NCI-H2227 treated with DMSO at 0.1 percent for 48 hours (cell line): ENCODE measurements at regions not wholly inside any gene's neighbourhood (a gene's known extent, or its start where the extent isn't known, plus 50 kb on each side); places are given as distances from the start of the nearest gene placed in this dataset.

ENCODE experiments used
- DNase-seq: peaks from one replicate; lab custom pipeline; 2025; lab: John Stamatoyannopoulos, UW

DNA sequence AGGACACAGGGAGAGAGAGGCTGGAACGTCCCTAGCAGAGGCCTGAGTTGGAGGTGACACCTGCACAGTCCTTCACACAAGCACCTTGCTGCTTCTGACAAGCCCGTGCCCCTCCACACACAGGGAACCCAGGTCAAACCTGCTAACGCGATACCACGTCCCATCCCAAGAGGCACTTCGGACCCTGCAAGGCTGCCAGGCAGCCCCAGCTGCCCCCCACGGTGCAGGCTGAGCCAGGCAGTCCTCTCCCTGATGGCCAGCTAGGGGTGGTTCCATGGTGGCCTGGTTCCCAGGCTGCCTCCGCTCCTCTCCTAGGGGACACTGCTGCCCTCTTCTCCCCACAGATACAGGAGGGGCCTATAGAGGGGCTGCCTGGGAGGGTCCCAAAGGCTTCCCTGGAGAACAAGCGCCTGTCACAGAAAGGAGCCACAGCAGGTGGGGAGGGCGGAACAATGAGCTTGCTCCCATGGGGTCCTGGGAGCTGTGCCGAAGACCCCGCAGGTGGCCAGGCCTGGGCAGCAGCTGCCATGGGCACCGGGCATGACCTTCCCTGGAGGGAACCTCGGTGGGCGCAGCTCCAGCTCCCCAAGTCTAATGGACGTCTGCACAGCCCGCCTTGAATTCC is 434.2 kb upstream of the MYT1L start:
- DNase-seq = no peak

DNA sequence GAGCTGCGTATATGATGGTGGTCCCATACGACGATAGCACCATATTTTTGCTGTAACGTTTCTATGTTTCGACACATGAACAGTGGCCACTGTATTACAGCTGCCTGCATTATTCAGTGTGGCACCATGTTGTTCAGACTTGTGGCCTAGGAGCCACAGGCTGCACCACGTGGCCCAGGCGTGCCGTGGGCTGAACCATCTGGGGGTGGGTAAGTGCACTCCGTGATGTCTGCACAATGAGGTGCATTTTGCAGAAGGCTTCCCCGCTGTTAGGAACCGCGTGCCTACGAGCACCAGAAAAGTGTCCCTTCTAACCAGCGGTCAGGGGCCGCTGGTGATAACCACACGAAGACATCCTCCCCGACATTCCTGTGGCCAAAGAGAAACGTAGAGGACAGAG is 433.7 kb upstream of the MYT1L start:
- DNase-seq = no peak

GRCh38 chr2:2764001-2764355 is 432.9 kb upstream of the MYT1L start:
- no peak for DNase-seq

- no peak for DNase-seq
These were observed 432.4 kb upstream of the MYT1L start for GRCh38 chr2:2763351-2764000.

DNA sequence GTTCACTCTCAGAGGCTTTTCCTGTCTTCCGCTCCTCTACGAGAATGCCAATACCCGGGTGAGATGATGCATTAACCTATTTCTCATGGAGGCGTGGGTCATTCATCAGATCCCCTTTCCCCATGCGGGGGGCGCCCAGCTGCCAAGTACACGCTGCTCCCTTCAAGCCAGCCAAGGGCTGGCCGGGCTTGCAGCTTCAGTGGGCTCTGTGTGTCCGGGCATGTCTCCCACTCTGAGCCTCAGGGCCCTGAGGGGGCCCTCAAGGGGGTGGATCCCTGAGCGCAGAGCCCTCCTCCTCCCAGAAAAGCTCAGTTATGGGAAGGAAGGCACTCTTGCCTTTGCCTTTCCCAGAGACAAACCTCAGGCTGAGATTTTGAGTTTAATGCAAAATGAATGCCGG is 431.8 kb upstream of the MYT1L start:
- no peak for DNase-seq

DNA sequence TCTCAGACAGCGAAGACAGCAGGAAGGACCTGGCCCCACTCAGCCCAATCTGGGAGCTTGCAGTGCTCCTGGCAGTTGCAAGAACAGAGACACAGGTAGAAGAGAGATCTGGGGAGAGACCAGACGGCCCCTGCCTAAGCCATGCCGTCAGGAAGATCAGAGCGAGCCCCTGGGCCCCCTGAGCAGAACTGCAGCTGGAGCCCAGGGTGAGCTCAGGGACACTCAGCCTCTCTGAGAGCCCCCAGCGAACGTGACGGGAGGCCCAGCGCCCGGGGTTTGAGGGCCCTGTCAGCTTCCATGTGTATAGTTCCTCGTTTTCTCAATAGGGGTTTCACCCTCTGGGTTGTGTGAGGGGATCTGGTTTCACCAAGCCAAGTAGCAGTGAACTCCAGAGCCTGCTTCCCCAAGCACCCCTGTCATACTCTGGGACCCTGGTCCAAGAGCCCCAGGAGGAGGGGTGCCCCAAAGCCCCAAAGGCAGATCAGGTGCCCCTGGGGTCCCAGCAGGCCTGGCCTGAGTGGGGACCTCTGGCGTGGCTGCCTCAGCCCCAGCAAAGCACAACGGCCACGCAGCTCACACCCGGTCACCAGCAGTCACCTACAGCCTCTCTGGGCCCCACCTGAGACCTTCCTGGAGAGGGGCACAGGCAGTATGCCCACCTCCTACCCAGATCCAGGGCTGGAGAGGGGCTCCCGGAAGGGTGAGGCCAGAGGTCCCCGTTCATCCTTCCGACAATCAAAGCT is 431.3 kb upstream of the MYT1L start:
- DNase-seq = no peak

DNA sequence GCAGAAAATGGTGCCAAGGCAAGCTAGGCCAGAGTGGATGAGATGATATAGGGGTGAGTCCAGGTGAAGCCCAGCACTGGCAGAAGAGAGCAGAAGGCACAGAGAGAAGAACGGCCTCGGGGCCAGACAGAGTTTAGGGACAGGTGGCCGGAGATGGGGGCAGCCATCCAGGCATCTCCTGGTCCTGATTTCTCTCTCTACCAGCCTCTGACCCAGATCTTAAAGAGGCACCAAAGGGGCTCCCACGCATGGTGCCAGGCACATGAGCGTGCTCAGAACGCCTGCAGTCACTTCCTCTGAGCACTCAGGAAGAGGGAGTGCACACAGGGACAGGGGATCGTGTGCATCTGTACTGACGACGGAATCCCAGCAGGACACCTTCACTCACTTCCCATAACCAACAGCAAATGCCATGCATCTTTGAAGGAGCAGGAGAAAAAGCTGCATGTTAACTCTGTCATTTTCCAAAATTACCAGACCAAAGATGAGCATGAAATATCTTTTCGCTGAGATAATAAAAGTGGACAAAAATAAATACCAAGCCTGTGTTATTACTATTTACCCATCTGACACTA is 427.8 kb upstream of the MYT1L start:
- no peak for DNase-seq

GRCh38 chr2:2757764-2758163 is 426.7 kb upstream of the MYT1L start:
- DNase-seq = no peak

DNA sequence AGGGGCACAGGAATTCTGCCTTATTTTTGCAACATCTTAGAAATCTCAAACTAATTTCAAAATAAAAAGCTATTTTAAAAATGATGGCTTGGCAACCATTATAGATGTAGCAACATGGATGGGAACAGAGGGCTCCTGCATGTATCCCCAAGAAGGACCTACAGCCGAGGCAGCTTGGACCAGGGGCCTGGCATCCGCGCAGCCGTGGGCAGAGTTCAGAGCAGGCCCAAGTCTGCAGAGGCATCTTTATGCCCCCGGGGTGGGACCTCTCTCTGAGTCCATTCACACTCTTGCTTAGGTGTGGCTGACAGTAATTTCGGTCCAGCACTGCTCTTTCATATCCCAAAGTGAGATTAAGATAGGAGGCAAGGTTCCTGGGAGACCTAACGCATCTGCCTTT is 425.8 kb upstream of the MYT1L start:
- no peak for DNase-seq

GRCh38 chr2:2755990-2756389 is 424.9 kb upstream of the MYT1L start:
- DNase-seq = no peak

DNA sequence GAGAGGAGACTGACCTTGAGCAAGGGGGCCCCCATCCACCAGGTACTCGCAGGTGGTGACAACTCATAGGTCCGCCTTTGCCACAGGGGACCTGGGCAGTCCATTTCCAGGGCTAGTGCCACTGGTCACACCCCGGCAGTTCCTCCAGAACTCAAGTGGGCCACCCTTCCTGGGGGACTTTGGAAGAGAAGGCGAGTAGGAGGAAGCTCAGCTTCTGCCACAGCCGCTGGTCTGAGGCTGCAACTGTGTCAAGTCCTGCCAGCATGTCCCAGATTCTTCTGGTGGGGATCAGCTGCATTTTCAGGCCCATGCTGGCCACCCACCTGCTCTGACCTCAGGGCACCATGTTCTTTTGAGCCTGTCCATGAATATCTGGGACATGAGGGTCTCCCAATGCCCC is 423.9 kb upstream of the MYT1L start:
- DNase-seq = no peak

- no peak for DNase-seq
These were observed 420.7 kb upstream of the MYT1L start for GRCh38 chr2:2751715-2752315.

- DNase-seq = no peak
These were observed 420.0 kb upstream of the MYT1L start for GRCh38 chr2:2750867-2751714.

DNA sequence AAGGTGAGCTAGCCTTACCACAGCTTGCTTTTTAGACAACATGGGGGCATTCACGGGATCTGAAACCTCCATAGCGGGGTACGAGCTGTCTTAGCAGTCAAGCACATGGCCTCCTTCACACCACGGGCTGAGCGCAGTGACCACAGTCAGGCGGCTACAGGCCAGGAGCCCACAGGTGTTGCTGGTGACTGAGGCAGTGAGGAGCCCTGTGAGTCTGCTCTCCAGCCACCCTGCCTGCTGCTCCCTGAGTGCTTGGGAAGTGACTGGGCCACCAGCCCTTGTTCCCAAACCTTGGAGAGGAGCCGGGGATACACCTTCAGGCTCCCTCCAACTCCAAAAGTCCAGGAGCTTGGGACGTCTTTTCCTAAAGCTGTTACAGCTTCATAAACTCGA is 418.1 kb upstream of the MYT1L start:
- no peak for DNase-seq

- no peak for DNase-seq
These were observed 417.5 kb upstream of the MYT1L start for GRCh38 chr2:2748399-2749205.

DNA sequence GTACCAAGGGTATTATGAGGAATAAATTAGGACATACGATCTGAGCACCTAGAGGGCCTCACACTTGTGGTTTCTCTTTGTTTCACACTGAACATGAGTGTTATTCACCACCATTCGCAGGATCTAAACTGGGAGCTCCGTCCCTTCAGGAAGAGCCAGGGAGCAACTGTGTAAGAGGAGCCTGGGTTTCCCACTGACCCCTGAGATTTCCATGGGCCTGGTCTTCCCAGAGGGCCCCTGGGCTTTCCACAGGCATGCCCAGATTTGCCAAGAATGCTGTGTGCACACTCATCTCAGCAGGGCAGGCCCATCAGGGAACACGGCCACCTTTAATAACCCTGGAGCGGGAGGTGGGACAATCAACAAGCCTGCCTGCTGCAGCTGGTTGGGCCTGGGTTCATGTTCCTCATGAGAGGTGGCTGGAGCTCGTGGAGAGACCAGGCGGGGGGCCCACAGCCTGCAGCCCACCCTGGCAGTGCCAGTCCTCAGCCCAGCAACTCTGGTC is 416.8 kb upstream of the MYT1L start:
- no peak for DNase-seq

GRCh38 chr2:2746731-2747130 is 415.7 kb upstream of the MYT1L start:
- no peak for DNase-seq

GRCh38 chr2:2744958-2745715 is 414.1 kb upstream of the MYT1L start:
- no peak for DNase-seq

DNA sequence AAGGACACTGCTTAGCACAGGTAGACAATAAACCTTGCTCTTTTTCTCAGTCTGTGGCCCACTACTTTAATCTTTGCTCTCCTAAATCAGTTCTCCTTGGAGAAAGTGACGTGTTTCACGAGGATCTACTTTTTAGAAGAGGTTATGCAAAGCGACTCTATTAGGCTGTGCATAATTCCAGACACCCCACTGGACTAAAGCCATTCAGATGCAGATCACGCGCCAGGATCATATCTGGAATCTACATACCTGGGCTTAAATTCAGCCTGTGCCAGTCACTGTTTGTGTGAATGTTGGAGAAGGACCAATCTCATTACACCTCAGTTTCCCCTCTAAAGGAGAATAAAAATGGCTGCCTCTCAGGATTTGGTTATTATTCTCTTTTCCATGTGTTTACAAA is 413.0 kb upstream of the MYT1L start:
- DNase-seq = no peak

DNA sequence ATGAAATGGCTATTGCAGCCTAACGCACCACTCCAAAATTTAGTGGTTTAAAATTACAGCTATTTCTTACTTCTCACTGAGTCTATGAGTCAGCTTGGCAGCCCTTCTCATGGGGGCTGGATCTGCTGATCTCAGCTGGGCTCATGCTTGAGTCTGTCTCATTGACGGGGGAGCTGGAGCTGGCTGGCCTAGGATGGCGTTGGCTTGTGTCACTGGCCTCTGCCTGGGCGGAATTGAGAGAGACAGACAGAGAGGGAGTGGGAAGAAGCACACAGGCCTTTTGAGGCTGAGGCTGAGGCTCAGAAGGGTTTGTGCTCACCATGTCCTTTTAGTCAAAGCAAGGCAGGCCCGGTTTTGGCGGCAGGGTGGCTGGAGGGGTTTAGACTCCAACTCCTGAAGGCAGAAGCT is 412.1 kb upstream of the MYT1L start:
- no peak for DNase-seq
